Neural cell (in vitro differentiated cells): ENCODE measurements at regions not wholly inside any gene's neighbourhood (a gene's known extent, or its start where the extent isn't known, plus 50 kb on each side); places are given as distances from the start of the nearest gene placed in this dataset.

ENCODE experiments used
- CTCF ChIP-seq: fragments of 450-650 bp; IDR thresholded peaks from 2 replicates; pipeline ENCODE4 v1.5.1; 2014; ENCODE audit warnings: antibody characterized with exemption, mild to moderate bottlenecking, moderate library complexity; ENCODE audit not compliant: poor library complexity, severe bottlenecking
- EP300 ChIP-seq: fragments of 450-650 bp; conservative IDR thresholded peaks from 2 replicates; pipeline ENCODE4 v1.6.1; 2014; ENCODE audit warnings: antibody characterized with exemption, mild to moderate bottlenecking, moderate library complexity; ENCODE audit not compliant: poor library complexity, severe bottlenecking
- EZH2 ChIP-seq: fragments of 200-600, 300-800 bp; shearing (Covaris generic), sonication (generic); IDR thresholded peaks from 2 replicates; pipeline ENCODE4 v1.6.1; 2014; ENCODE audit warnings: antibody characterized with exemption, low read length, borderline replicate concordance, mild to moderate bottlenecking; ENCODE audit not compliant: insufficient read depth, poor library complexity, severe bottlenecking
- MXI1 ChIP-seq: fragments of 450-650 bp; conservative IDR thresholded peaks from 2 replicates; pipeline ENCODE4 v1.6.1; 2014; ENCODE audit warnings: antibody characterized with exemption, mild to moderate bottlenecking; ENCODE audit not compliant: poor library complexity, severe bottlenecking
- POLR2AphosphoS5 ChIP-seq: IDR thresholded peaks from 2 replicates; pipeline ENCODE4 v1.6.1; 2012
- RAD21 ChIP-seq: fragments of 450-650 bp; conservative IDR thresholded peaks from 2 replicates; pipeline ENCODE4 v1.6.1; 2014; ENCODE audit warnings: antibody characterized with exemption, mild to moderate bottlenecking, moderate library complexity
- REST ChIP-seq: IDR thresholded peaks from 2 replicates; pipeline ENCODE4 v1.6.1; 2012; ENCODE audit warnings: borderline replicate concordance
- SMC3 ChIP-seq: fragments of 450-650 bp; conservative IDR thresholded peaks from 2 replicates; pipeline ENCODE4 v1.6.1; 2014; ENCODE audit warnings: antibody characterized with exemption, mild to moderate bottlenecking, moderate library complexity; ENCODE audit not compliant: poor library complexity
- TAF1 ChIP-seq: IDR thresholded peaks from 2 replicates; pipeline ENCODE4 v1.6.1; 2012; ENCODE audit warnings: low read depth

- no peak for TF ChIP-seq CTCF
- TF ChIP-seq EP300: no peak
- TF ChIP-seq EZH2: no peak
- TF ChIP-seq POLR2AphosphoS5: no peak
- no peak for TF ChIP-seq TAF1
- TF ChIP-seq SMC3: no peak
- TF ChIP-seq REST: no peak
- no peak for TF ChIP-seq RAD21
- no peak for TF ChIP-seq MXI1
Measured at GRCh38 chr6:135651964-135652755, 154.6 kb upstream of the AHI1 start.
